PC-3 (cell line): ENCODE measurements at regions not wholly inside any gene's neighbourhood (a gene's known extent, or its start where the extent isn't known, plus 50 kb on each side); places are given as distances from the start of the nearest gene placed in this dataset.

ENCODE experiments used
- CTCF ChIP-seq: fragments of 300-600 bp; sonication (generic); conservative IDR thresholded peaks from 2 replicates; pipeline ENCODE4 v1.5.1; 2017; ENCODE audit warnings: antibody characterized with exemption, low read depth, mild to moderate bottlenecking, low read length
- EZH2 ChIP-seq: fragments of 300-600 bp; sonication (generic); IDR thresholded peaks from one replicate; pipeline ENCODE4 v1.6.1; 2017; ENCODE audit warnings: antibody characterized with exemption, mild to moderate bottlenecking, low read length; ENCODE audit not compliant: unreplicated experiment

GRCh38 chr2:175401956-175402469 is 220.5 kb upstream of the ATP5MC3 start:
- no peak for TF ChIP-seq CTCF
- no peak for TF ChIP-seq EZH2
